Right cardiac atrium (tissue), 5 donors: ENCODE measurements at regions not wholly inside any gene's neighbourhood (a gene's known extent, or its start where the extent isn't known, plus 50 kb on each side); places are given as distances from the start of the nearest gene placed in this dataset.
A peak's percentile ranks its signal among the peaks of the same experiment; 100 is the strongest.

Source experiments
- ATAC-seq, 2 donors: fragments of 200-7000 bp; cut with Tn5 transposase; one replicate each; pipeline versions ENCODE4 v1.8.0 to v1.9.1; 2020; ENCODE audit warnings: moderate library complexity in 2 of 2, mild to moderate bottlenecking in 1 of 2
- DNase-seq, 3 donors: peaks; one replicate each; pipeline ENCODE4 v3.0.0-alpha.2; 2020
- H3K27ac ChIP-seq: one replicate; pipeline ENCODE4 v1.5.1; 2013; ENCODE audit warnings: mild to moderate bottlenecking, low read length, control low read depth, moderate library complexity
- H3K27me3 ChIP-seq: one replicate; pipeline ENCODE4 v1.6.1; 2013; ENCODE audit not compliant: control insufficient read depth, insufficient read depth
- H3K4me1 ChIP-seq: one replicate; pipeline ENCODE4 v1.6.1; 2013; ENCODE audit warnings: low read length; ENCODE audit not compliant: control insufficient read depth, insufficient read depth
- H3K4me3 ChIP-seq: one replicate; pipeline ENCODE4 v1.5.1; 2013; ENCODE audit warnings: low read length, control low read depth
- H3K9me3 ChIP-seq: one replicate; pipeline ENCODE4 v1.6.1; 2013; ENCODE audit warnings: low read length; ENCODE audit not compliant: control insufficient read depth
- WGBS: extraction: QIAGEN DNeasy Blood & Tissue Kit; methylation state at CpG from one replicate; pipeline ENCODE4 v1.1.7; 2013; 5-methylcytosine and 5-hydroxymethylcytosine counted together
- intact Hi-C, 4 donors: fragments of 100-400 bp; cut with DNase I; formaldehyde crosslinking; loops; one replicate each; pipeline versions ENCODE4 v1.11.0 to v1.14.0; 2022 to 2023
- donor health status: healthy with polysubstance abuse.
- donor health status: DM: no; HTN: yes; CAD: no.
- donor health status: DM: no; HTN: no; CAD: no.
- donor health status: DM: no; HTN: yes; CAD: no; lungs with severe emphysema.
- donor health status: DM: yes; HTN: yes; CAD: no.

DNA sequence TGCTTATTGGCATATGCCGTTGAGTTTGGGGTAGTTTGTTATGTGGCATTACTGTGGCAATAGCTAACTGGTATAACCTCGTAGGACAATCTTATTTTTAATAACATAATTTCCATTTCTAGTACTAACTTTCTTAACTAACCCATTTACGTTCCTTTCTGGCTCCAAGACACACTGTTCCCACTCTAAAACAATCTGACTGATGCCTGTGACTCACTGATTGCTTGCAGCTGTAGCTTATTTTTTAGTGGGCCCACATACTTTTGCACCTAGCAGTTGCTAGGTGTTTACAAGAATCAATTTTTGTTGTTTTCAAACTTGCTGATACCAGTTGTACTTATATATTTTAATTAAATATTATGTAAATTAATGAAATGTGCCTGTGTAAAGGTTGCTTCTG, 52.2 kb downstream of the FAT3 start:
- Histone ChIP-seq H3K4me3 (no peak overlapping the region), H3K27me3 (no peaks in the 10 kb centered on the region), H3K9me3 (no peaks in the 10 kb centered on the region), H3K4me1 (no peaks in the 10 kb centered on the region), H3K27ac (no peak overlapping the region)
- no peak for ATAC-seq
- intact Hi-C loops = no loop called here
- no peak for DNase-seq
- WGBS = 74% methylated on average over 3 of the region's 3 CpGs

DNA sequence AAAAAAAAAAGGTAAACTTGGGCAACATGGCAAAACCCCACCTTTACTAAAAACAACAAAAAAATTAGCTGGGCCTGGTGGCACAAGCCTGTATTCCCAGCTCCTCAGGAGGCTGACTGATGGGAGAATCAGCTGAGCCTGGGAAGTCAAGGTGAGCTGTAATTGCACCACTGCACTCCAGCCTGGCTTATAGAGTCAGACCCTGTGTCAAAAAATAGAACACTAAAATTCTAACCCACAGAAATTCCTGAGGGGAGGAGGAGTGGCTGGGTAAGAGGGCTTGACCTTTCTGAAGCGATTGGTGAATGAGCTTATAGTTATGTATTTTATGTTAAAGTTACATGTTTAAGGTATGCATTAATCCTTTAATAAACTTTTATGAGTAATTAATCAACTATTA, 53.3 kb downstream of the FAT3 start:
- Histone ChIP-seq H3K9me3 (no peaks in the 10 kb centered on the region), H3K4me1 (no peaks in the 10 kb centered on the region), H3K4me3 (no peak overlapping the region), H3K27ac (no peak overlapping the region), H3K27me3 (no peaks in the 10 kb centered on the region)
- no peak for ATAC-seq
- intact Hi-C loops = no loop called here
- DNase-seq = no peak
- 89% methylated on average over 1 of the region's 1 CpG for WGBS

DNA sequence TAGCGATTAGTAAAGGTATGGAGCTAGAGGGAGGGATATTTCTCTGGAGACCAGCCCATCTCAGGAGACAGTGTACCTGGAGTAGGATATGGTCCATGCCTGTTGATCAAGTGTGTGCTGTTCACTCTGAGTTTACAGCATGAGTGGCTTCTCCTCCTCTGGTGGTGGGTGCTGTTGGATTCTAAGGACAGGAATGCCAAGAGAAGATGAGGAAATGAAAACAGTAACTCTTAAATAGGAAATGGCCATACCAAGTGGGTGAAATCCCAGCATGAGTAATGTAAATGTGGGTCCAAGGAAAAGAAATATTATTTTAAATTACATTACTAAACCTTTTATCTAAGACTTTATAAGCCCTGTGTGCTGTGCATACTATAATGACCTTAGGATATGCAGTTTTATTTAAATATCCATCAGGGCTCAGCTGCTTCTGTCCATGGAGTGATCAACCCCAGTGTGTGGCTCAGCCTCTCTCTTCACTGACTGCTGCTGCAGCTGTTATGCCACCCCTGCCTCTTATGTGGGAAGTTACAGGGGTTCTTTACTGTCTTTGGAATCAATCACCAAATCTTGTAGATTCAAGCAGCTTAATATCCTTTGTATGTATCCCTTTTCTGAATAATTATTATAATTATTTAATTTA, 54.3 kb downstream of the FAT3 start:
- ATAC-seq (no peak), DNase-seq (no peak)
- Histone ChIP-seq H3K27ac (no peak overlapping the region), H3K4me3 (no peak overlapping the region), H3K9me3 (no peaks in the 10 kb centered on the region), H3K27me3 (no peaks in the 10 kb centered on the region), H3K4me1 (no peaks in the 10 kb centered on the region)
- 88% methylated on average over 1 of the region's 1 CpG for WGBS
- intact Hi-C loops = no loop called here

DNA sequence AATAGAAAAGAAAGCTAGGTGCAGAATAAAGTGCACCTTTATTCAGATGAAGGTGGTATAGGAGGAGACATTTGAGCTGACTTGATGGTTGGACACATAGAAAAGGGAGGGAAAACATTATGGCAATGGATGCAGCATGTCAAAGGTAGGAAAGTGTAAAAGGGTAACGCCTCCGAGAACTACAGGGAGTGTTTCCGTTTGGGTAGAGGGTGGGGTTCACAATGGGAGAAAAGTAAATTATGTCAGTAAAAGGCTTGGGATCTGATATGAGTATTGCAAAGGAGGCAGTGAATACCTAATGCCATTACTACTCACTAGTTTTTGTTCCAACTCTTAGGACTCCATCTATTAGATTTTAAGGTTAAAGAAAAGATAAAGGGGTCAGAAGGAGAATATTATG, 59.5 kb downstream of the FAT3 start:
- intact Hi-C loops = no loop called here
- no peak for ATAC-seq
- H3K4me3 ChIP-seq = no peak overlapping the region
- H3K4me1 ChIP-seq = no peaks in the 10 kb centered on the region
- H3K27ac ChIP-seq = no peak overlapping the region
- 76% methylated on average over 3 of the region's 3 CpGs for WGBS
- DNase-seq = no peak
- H3K9me3 ChIP-seq = no peaks in the 10 kb centered on the region
- no peaks in the 10 kb centered on the region for H3K27me3 ChIP-seq

DNA sequence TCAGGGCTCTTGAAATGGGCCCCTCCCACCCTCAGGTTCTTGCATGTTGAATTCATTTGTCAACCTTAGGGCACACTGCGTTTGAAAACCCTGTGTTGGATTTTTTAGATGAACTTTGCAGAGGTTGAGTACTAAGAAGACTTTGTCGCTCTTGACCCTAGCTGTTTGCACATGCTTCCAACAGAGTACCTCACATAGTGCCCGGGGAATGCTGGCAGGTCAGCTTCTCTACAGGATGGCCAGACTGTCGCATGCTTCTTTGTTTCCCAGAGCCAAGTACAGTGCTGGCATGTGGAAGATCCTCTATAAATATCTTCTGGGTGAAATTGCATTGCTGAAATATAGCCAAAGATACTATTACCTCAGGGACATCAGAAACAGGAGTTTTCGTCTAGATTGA, 59.9 kb downstream of the FAT3 start:
- H3K4me3 ChIP-seq = no peak overlapping the region
- WGBS = 53% methylated on average over 5 of the region's 5 CpGs
- peak; percentile 56 to 87 for ATAC-seq
- no peaks in the 10 kb centered on the region for H3K9me3 ChIP-seq
- H3K27me3 ChIP-seq = no peaks in the 10 kb centered on the region
- no peaks in the 10 kb centered on the region for H3K4me1 ChIP-seq
- no peak overlapping the region for H3K27ac ChIP-seq
- DNase-seq = peak in 1 of 3 donors; percentile 37
- intact Hi-C loops = no loop called here

DNA sequence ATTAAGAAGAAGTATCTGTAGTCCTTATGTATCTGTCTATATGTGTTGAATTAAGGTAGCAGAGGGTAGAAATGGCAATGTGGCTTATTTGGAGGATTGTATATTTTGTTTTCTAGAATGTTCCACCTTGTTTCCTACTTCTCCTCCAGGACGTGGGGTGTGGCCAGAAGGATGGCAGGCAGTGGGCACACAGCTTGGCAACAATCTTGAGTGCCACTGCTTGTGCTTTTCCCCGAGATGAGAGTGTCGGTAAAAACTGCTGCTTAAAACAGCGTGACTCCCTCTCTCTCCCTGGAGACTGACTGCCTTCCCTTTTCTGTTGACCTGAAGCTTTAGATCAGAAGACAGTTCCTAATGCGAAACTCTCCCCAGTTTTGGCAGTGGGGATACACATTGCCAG, 61.2 kb downstream of the FAT3 start:
- WGBS = 65% methylated on average over 5 of the region's 5 CpGs
- H3K27ac ChIP-seq = no peak overlapping the region
- no peaks in the 10 kb centered on the region for H3K9me3 ChIP-seq
- H3K4me3 ChIP-seq = no peak overlapping the region
- no peak for ATAC-seq
- H3K27me3 ChIP-seq = no peaks in the 10 kb centered on the region
- intact Hi-C loops = no loop called here
- H3K4me1 ChIP-seq = no peaks in the 10 kb centered on the region
- DNase-seq = no peak

DNA sequence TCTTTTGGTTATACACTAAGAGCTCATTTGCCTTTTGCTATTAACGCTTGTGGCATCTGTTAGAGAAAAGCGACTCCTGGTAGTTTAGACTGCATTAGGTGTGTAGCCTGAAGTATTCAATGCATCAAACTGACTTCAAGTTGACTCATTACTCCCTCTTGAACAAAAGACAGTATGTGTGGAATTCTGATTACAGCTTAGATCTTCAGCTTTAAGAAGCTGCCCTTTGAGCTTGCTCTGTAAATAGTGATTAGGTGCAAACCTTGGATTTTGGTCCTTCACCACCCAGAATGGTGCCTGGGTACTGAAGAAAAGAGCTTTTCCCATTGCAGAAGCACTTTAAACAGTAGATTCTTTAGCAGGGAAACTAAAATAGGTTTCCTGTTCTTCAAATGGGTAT, 62.1 kb downstream of the FAT3 start:
- H3K27me3 ChIP-seq = no peaks in the 10 kb centered on the region
- WGBS = 89% methylated on average over 2 of the region's 2 CpGs
- DNase-seq = no peak
- intact Hi-C loops = no loop called here
- H3K9me3 ChIP-seq = no peaks in the 10 kb centered on the region
- no peaks in the 10 kb centered on the region for H3K4me1 ChIP-seq
- no peak for ATAC-seq
- no peak overlapping the region for H3K27ac ChIP-seq
- no peak overlapping the region for H3K4me3 ChIP-seq

DNA sequence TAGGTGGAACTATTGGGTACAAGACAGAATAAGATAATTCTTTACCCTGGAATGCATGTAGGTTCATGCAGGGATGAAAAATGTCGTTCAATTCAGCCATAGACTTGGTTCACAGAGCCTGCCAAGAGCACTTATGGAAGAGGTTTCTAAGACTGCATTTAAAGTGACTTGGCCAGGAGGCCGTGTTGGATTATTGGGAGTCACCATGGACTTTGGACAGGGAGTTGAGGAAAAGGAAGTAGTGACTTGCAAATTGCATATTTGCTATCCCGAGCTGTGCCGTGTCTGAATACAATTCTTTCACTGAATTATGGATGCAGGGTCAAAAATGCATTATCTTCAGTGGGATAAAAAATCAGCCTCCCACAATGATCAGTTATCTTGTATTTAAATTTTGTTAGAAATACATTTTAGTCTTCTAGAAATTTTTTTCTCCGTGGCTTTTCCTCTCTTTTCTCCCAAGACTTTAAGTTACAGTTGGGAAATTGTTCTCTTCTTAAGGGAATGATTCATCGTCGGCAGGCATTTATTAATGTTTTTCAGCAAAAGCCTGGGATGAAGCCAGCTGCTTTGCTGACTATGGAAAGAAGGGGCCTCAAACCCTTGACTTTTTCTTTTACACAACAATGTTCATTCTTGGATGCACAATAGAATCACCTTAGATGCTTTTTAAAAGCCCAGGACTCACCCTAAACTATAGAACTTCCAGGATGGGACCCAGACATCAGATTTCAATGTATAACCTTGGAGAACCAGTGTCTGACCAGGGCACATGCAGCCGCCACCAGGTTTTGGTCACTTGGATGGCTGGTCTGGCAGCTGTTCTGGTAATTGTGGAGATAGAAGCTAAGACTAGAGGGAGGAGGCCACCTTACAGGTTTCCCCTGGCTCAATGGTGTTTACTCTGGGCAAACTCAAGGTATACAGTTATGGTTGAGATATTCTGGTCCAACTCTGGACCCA, 70.8 kb downstream of the FAT3 start:
- no peak for ATAC-seq
- 74% methylated on average over 8 of the region's 8 CpGs for WGBS
- Histone ChIP-seq H3K4me3 (no peak overlapping the region), H3K27me3 (no peaks in the 10 kb centered on the region), H3K4me1 (no peaks in the 10 kb centered on the region), H3K27ac (no peak overlapping the region), H3K9me3 (no peaks in the 10 kb centered on the region)
- no peak for DNase-seq
- intact Hi-C loops = no loop called here

DNA sequence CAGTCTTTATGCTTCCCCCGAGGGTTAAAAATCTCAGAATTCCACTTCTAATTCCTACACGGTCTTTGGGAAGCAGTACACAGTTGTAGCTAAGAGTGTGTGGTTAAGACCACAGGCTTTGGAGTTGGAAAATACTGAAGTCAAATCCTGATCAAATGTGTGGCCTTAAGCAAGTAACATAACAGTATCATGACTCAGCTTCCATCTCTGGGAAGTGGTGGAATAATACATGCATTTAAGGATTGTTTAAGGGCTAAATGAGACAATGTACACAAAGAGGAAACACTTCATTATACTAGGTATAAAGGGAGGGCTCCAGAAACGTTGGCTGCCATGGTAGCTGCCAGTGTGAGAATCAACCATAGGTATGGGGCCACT, 71.5 kb downstream of the FAT3 start:
- DNase-seq (no peak), ATAC-seq (no peak)
- WGBS = 73% methylated on average over 3 of the region's 3 CpGs
- Histone ChIP-seq H3K4me1 (no peaks in the 10 kb centered on the region), H3K27ac (no peak overlapping the region), H3K27me3 (no peaks in the 10 kb centered on the region), H3K9me3 (no peaks in the 10 kb centered on the region), H3K4me3 (no peak overlapping the region)
- intact Hi-C loops = no loop called here

DNA sequence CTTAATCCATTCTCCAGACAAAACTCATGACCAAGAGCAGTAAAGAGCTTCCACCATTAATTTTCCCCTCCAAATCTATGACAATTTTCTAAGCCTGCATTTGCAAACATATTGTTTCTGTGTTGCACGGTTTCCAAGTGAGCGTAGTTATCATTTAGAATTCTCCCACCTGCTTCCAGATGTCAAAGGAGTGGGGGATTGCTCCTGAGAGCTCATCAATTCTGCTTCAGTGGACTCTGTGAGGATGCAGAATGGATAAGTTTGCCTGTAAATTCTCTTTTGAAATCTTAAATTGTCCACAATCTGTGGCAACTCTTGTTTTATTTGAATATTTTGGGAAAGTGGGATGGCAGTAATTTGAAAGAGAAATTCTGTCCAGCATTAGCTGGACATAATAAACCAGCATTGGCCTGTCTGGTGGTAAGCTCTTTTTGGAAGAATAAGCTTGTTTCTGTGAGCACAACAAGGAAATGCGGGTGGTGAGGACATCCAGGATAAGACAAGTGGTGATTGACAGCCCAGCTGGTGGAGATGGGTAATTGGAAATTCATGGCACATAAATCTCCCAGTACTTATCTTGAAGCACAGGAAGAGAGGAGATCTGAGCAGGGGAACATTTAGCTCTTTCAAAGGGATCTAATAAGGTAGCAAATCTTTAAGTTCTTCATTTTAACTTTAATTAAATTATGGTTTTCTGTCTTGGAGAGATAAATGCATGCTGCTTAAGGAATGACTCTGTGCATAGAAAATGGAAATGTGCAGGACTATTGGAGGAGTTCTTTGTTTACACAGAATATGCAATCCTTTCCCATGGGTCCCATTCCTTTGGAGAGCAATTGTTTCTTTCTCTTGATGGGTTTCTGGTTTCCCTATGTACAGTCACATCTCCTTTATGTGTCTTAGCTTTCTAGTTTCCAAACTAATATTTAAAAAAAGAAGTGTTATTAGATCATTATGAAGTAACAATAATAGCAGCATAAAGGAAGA, 73.2 kb downstream of the FAT3 start:
- Histone ChIP-seq H3K4me3 (no peak overlapping the region), H3K27ac (no peak overlapping the region), H3K27me3 (no peaks in the 10 kb centered on the region), H3K9me3 (no peaks in the 10 kb centered on the region), H3K4me1 (no peaks in the 10 kb centered on the region)
- DNase-seq = no peak
- no peak for ATAC-seq
- intact Hi-C loops = no loop called here
- 71% methylated on average over 3 of the region's 3 CpGs for WGBS

DNA sequence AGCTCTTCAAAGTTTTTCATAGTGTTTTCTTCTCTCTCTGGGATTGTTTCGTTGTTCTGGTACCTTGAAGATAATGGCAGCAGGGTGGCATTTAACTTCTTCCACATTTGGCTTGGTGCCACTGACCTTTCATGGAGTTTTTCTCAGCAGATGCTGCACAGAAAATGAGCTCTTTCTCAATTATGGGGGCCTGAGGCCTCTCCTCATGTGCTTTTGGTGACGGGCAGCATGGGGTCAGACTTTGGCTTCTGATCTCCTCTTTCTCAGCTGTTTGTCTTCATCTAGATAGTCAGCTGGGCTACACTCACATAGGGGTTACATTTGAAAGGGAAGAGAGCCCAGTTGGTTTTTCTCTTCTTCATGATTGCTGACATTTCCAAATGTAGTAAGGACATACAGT, 76.3 kb downstream of the FAT3 start:
- no peak for DNase-seq
- Histone ChIP-seq H3K4me3 (no peak overlapping the region), H3K27me3 (no peaks in the 10 kb centered on the region), H3K27ac (no peak overlapping the region), H3K9me3 (no peaks in the 10 kb centered on the region), H3K4me1 (no peaks in the 10 kb centered on the region)
- intact Hi-C loops = no loop called here
- no peak for ATAC-seq
- 77% methylated on average over 2 of the region's 2 CpGs for WGBS
